ENCODE measurements at regions not wholly inside any gene's neighbourhood (a gene's known extent, or its start where the extent isn't known, plus 50 kb on each side); places are given as distances from the start of the nearest gene placed in this dataset.

DNA sequence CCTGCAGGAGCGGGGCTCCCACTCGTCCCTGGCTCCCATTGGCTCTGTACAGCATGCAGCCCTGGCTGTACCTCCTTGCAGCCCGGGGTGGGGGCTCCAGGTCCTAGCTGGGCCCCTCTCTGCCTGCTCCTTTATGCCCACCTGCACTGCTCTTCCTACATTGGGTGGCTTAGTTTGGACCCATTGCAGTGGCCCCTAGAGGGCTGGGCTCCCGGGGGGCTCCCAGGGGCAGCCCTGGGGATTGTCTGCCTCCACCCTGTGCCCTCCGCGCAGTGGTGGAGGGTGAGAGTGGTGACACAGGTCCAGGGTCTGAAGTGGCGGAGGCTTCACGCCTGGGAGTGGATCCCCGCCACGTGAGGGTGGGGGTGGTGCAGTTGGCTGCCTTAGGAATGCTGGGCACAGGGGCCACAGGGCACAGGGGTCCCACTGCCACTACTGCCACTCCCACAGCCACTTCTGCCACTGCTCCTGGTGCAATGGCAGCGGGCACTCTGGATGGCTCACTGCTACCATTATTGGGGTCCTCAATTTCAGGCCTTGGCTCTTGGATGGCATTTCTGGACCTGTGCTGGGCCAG, 177.1 kb downstream of the ARL4A start:
- no peak for DNase-seq
- Mint-ChIP-seq H3K27me3 (peaks cover 2% of the 10 kb centered on the region), H3K9me3 (no peaks in the 10 kb centered on the region), H3K27ac (no peak overlapping the region), H3K4me1 (no peaks in the 10 kb centered on the region), H3K36me3 (ENCODE audit: low read depth) (no peaks in the 10 kb centered on the region), H3K4me3 (no peak overlapping the region)
- intact Hi-C loops (cut with micrococcal nuclease): no loop called here

DNA sequence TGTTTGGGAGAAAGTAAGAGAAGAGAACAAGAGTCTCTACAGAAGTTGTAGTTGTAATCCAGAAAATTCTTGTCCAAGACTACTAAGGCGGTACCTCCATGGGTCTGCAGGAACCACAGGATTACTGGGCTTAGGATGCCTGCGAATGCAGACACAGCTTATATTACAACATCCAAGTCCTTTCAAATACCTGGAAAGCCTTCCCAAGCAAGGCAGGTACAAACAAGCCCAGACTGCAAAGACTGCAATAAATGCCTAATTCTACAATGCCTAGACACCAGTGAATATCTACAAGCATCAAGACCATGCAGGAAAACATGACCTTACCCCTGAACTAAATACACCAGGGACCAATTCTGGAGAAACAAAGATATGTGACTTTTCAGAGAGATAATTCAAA, 178.2 kb downstream of the ARL4A start:
- no peaks in the 10 kb centered on the region for H3K9me3 Mint-ChIP-seq
- peaks cover under 1% of the 10 kb centered on the region for H3K27me3 Mint-ChIP-seq
- DNase-seq: no peak
- no peaks in the 10 kb centered on the region for H3K36me3 Mint-ChIP-seq (ENCODE audit: low read depth)
- no peak overlapping the region for H3K4me3 Mint-ChIP-seq
- H3K27ac Mint-ChIP-seq: no peak overlapping the region
- H3K4me1 Mint-ChIP-seq: no peaks in the 10 kb centered on the region
- intact Hi-C loops (cut with micrococcal nuclease): no loop called here

DNA sequence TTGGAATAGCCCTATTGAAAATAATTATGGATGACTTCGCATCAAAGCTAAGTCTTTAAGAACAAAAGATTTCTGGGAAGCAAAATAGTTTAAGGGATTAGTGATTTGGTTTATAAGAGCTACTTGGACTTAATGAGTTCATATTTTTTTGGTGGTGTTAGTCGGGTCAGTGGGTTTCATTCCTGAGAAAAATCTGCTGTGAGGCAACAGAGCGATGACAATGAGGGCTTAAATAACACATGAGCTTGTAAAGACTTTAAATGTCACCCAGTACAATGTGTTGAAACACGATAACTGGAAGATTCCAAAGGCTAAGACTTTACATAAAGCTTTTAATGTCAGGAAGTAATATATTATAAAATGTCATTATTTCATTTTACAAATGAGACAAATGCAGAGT, 178.8 kb downstream of the ARL4A start:
- no peak overlapping the region for H3K4me3 Mint-ChIP-seq
- no peaks in the 10 kb centered on the region for H3K36me3 Mint-ChIP-seq (ENCODE audit: low read depth)
- no peak for DNase-seq
- no peaks in the 10 kb centered on the region for H3K27me3 Mint-ChIP-seq
- no peak overlapping the region for H3K27ac Mint-ChIP-seq
- H3K9me3 Mint-ChIP-seq: no peaks in the 10 kb centered on the region
- intact Hi-C loops (cut with micrococcal nuclease): no loop called here
- H3K4me1 Mint-ChIP-seq: no peaks in the 10 kb centered on the region

DNA sequence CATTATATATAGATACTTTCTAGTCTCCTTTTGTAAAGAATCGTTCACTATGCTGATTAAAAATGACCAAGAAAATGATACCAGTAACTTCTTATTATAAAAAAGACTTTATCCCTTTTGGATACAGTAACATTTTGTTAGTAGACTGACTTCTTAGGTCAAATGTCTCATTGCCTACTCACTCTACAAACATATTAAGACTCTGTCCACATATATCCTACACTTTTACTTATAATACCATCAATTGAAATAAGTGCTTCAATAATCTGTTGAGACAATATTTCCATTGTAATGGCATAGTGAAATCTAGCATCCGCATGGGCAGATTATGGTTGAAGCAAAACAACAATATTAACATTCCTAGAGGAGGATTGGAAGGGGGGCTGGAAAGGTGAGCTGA, 180.6 kb downstream of the ARL4A start:
- H3K4me3 Mint-ChIP-seq: no peak overlapping the region
- intact Hi-C loops (cut with micrococcal nuclease): no loop called here
- no peaks in the 10 kb centered on the region for H3K36me3 Mint-ChIP-seq (ENCODE audit: low read depth)
- no peak for DNase-seq
- H3K4me1 Mint-ChIP-seq: no peaks in the 10 kb centered on the region
- H3K9me3 Mint-ChIP-seq: no peaks in the 10 kb centered on the region
- no peak overlapping the region for H3K27ac Mint-ChIP-seq
- no peaks in the 10 kb centered on the region for H3K27me3 Mint-ChIP-seq

DNA sequence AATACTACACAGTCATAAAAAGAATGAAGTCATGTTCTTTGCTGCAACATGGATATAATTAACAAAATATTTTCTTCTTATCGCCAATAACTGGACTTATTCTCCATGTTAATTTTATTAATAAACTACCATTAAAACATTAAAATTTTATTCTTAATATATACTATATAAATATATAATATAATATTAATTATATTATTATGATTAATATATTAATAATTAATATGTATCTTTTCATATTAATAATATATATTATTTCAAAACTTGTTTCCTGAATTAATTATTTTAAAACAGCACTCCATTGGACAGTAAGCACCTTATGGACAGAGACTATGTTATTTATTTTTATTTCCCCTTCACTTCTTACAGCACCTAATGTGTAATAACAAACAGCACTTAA, 182.8 kb downstream of the ARL4A start:
- Mint-ChIP-seq H3K9me3 (no peaks in the 10 kb centered on the region), H3K4me1 (no peaks in the 10 kb centered on the region), H3K36me3 (ENCODE audit: low read depth) (no peaks in the 10 kb centered on the region), H3K4me3 (no peak overlapping the region), H3K27ac (no peak overlapping the region), H3K27me3 (no peaks in the 10 kb centered on the region)
- intact Hi-C loops (cut with micrococcal nuclease): no loop called here
- no peak for DNase-seq

DNA sequence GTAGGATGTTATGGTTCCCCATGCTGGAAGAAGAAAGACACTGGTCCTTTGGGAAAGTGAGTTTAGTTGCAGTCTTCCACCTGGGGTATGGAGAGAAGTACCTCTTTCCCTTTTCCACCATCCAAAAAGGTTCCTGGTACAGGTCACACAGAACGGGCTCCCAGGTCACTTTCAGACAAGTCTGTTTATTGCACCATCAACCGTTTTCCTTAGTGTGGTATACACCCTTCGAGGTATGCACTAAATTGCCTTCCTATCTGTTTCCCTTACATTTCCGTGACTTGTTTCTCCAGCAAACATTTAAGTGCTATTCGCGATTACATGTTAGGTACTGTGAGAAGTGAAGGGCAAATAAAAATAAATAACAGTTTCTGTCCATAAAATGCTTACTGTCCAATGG, 185.1 kb downstream of the ARL4A start:
- no peak for DNase-seq
- Mint-ChIP-seq H3K9me3 (no peaks in the 10 kb centered on the region), H3K27ac (no peak overlapping the region), H3K4me3 (no peak overlapping the region), H3K4me1 (no peaks in the 10 kb centered on the region), H3K36me3 (ENCODE audit: low read depth) (no peaks in the 10 kb centered on the region), H3K27me3 (no peaks in the 10 kb centered on the region)
- intact Hi-C loops (cut with micrococcal nuclease): no loop called here

DNA sequence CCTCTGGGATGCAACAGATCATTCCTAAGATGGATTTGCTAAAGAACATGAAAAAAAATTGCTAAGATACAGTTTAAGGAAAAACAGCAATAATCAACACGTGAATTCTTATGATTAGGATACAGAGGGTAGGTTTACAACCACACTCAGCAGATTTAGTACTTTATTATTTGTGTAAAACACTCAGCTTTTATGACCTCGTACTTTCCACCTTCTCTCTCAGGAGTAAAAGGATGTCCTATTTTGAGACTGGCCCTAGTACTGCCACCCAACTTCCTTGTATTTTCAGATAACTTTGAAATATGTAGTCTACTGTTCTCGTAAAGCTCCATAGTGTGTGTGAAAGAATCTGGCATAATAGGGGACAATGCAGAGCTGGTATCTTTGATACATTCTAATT, 186.1 kb downstream of the ARL4A start:
- intact Hi-C loops (cut with micrococcal nuclease): no loop called here
- H3K9me3 Mint-ChIP-seq: no peaks in the 10 kb centered on the region
- H3K27me3 Mint-ChIP-seq: no peaks in the 10 kb centered on the region
- no peak for DNase-seq
- H3K27ac Mint-ChIP-seq: no peak overlapping the region
- no peak overlapping the region for H3K4me3 Mint-ChIP-seq
- H3K36me3 Mint-ChIP-seq (ENCODE audit: low read depth): no peaks in the 10 kb centered on the region
- H3K4me1 Mint-ChIP-seq: no peaks in the 10 kb centered on the region

GRCh38 chr7:12879139-12879538, 191.7 kb downstream of the ARL4A start:
- no peaks in the 10 kb centered on the region for H3K36me3 Mint-ChIP-seq (ENCODE audit: low read depth)
- no peak overlapping the region for H3K27ac Mint-ChIP-seq

DNA sequence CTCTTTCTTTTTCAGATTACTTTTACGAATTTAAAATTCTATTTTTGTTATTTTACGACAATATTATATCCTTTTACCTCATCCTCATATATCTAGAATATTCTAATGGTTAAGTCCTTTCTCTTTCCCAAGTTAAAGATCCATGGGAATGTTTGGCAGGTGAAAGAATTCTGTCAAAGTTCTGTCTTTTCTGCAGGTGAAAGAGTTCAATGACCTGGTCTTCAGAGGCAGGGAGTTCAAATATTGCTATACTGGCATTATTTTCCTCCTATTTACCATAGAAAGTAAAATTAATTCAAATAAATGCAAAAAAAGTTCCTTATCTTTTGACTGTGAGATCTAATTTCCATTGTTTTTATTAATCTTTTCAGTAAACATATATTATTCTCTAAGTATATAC, 194.3 kb downstream of the ARL4A start:
- Mint-ChIP-seq H3K9me3 (no peaks in the 10 kb centered on the region), H3K4me3 (no peak overlapping the region), H3K4me1 (no peaks in the 10 kb centered on the region), H3K36me3 (ENCODE audit: low read depth) (no peaks in the 10 kb centered on the region), H3K27me3 (peaks cover 2% of the 10 kb centered on the region), H3K27ac (no peak overlapping the region)
- intact Hi-C loops (cut with micrococcal nuclease): loop anchor here (10.0 kb wide), 1 partner anchor 197 kb away; the partner anchor contains the start of gene ARL4A
- no peak for DNase-seq

More at GRCh38 chr7:12879139-12879538, 191.7 kb downstream of the ARL4A start:
- H3K27me3 Mint-ChIP-seq: peaks cover 2% of the 10 kb centered on the region
- H3K4me3 Mint-ChIP-seq: no peak overlapping the region
- DNase-seq: no peak
- no peaks in the 10 kb centered on the region for H3K4me1 Mint-ChIP-seq
- no peaks in the 10 kb centered on the region for H3K9me3 Mint-ChIP-seq
- intact Hi-C loops (cut with micrococcal nuclease): no loop called here

- H3K4me3 Mint-ChIP-seq: no peak overlapping the region
- H3K9me3 Mint-ChIP-seq: no peaks in the 10 kb centered on the region
- DNase-seq: no peak
- H3K27ac Mint-ChIP-seq: no peak overlapping the region
- no peaks in the 10 kb centered on the region for H3K36me3 Mint-ChIP-seq (ENCODE audit: low read depth)
- no peaks in the 10 kb centered on the region for H3K4me1 Mint-ChIP-seq
- H3K27me3 Mint-ChIP-seq: peaks cover 2% of the 10 kb centered on the region
- intact Hi-C loops (cut with micrococcal nuclease): loop anchor here (10.0 kb wide), 1 partner anchor 198 kb away; the partner anchor contains the start of gene ARL4A
Observed at GRCh38 chr7:12882710-12883109, 195.3 kb downstream of the ARL4A start.

GRCh38 chr7:12884033-12884432, 196.6 kb downstream of the ARL4A start:
- H3K4me1 Mint-ChIP-seq: no peaks in the 10 kb centered on the region
- no peak overlapping the region for H3K27ac Mint-ChIP-seq
- intact Hi-C loops (cut with micrococcal nuclease): loop anchor here (10.0 kb wide), 1 partner anchor 199 kb away; the partner anchor contains the start of gene ARL4A
- no peak for DNase-seq
- H3K27me3 Mint-ChIP-seq: peaks cover 2% of the 10 kb centered on the region
- H3K9me3 Mint-ChIP-seq: no peaks in the 10 kb centered on the region
- H3K36me3 Mint-ChIP-seq (ENCODE audit: low read depth): no peaks in the 10 kb centered on the region
- no peak overlapping the region for H3K4me3 Mint-ChIP-seq

DNA sequence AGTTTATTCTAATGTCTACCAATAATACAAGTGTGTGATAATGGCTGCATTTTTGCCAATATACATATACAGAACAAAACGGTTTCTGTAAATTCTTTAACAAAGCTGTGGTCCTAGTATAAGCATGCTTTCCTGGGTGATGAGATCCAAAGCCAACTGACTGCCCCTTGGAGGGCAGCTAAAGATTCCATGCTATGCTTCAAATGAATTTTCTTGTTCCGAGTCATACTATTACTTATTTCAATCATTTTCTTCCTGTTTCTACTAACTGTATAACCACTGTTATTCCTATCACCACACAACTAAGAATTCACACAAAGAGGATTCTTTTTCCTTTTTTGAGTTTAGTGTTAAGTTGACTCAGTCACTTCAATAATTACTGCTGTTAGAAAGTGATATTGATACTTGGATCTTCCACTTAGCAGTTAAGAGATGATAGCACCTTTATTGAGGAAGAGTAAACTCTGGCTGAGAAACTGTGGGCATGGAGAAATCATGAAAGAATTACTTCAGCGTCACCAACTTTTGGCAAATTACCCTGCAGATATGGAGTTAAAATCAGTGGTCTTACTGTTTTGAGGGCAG, 197.5 kb downstream of the ARL4A start:
- intact Hi-C loops (cut with micrococcal nuclease): loop anchor here (10.0 kb wide), 1 partner anchor 200 kb away; the partner anchor contains the start of gene ARL4A
- H3K36me3 Mint-ChIP-seq (ENCODE audit: low read depth): no peaks in the 10 kb centered on the region
- DNase-seq: no peak
- H3K27me3 Mint-ChIP-seq: peaks cover 2% of the 10 kb centered on the region
- no peak overlapping the region for H3K27ac Mint-ChIP-seq
- no peak overlapping the region for H3K4me3 Mint-ChIP-seq
- H3K4me1 Mint-ChIP-seq: no peaks in the 10 kb centered on the region
- H3K9me3 Mint-ChIP-seq: no peaks in the 10 kb centered on the region

GRCh38 chr7:12888717-12889116, 201.3 kb downstream of the ARL4A start:
- Mint-ChIP-seq H3K4me3 (no peak overlapping the region), H3K36me3 (ENCODE audit: low read depth) (no peaks in the 10 kb centered on the region), H3K9me3 (no peaks in the 10 kb centered on the region), H3K4me1 (no peaks in the 10 kb centered on the region), H3K27me3 (no peaks in the 10 kb centered on the region), H3K27ac (no peak overlapping the region)
- intact Hi-C loops (cut with micrococcal nuclease): loop anchor here (10.0 kb wide), 1 partner anchor 204 kb away; the partner anchor contains the start of gene ARL4A
- DNase-seq: no peak

DNA sequence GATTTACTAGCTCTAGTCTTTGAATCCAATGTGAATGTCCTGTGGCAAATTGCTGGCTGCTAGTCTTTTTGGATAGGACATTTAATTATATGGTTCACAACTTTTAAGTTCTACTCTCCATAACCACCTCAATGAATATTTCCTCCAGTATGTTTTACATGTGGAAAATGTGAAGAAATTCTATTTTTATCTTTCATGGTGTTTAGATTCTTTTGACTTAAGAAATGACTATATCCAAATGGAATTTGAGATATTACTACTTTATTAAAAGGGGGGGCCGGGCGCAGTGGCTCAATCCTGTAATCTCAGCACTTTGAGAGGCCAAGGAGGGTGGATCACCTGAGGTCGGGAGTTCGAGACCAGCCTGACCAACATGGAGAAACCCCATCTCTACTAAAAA, 202.0 kb downstream of the ARL4A start:
- no peaks in the 10 kb centered on the region for H3K36me3 Mint-ChIP-seq (ENCODE audit: low read depth)
- intact Hi-C loops (cut with micrococcal nuclease): loop anchor here (10.0 kb wide), 1 partner anchor 205 kb away; the partner anchor contains the start of gene ARL4A

GRCh38 chr7:12890586-12890985, 203.2 kb downstream of the ARL4A start:
- intact Hi-C loops (cut with micrococcal nuclease): no loop called here
- H3K9me3 Mint-ChIP-seq: no peaks in the 10 kb centered on the region
- H3K4me1 Mint-ChIP-seq: no peaks in the 10 kb centered on the region
- no peak for DNase-seq
- H3K27ac Mint-ChIP-seq: no peak overlapping the region
- no peak overlapping the region for H3K4me3 Mint-ChIP-seq
- no peaks in the 10 kb centered on the region for H3K36me3 Mint-ChIP-seq (ENCODE audit: low read depth)
- H3K27me3 Mint-ChIP-seq: no peaks in the 10 kb centered on the region

More for the DNA sequence above, 202.0 kb downstream of the ARL4A start:
- H3K27me3 Mint-ChIP-seq: no peaks in the 10 kb centered on the region
- DNase-seq: no peak
- H3K9me3 Mint-ChIP-seq: no peaks in the 10 kb centered on the region
- no peak overlapping the region for H3K4me3 Mint-ChIP-seq
- no peak overlapping the region for H3K27ac Mint-ChIP-seq
- H3K4me1 Mint-ChIP-seq: no peaks in the 10 kb centered on the region

Measured in activated CD4-positive, alpha-beta T cell treated with anti-CD3 and anti-CD28 coated beads, Interleukin-2, amount 10 ng/mL, durations not matched to agents 24 days and 14 days (primary cell).